NOMO-1 (cell line): ENCODE measurements at regions not wholly inside any gene's neighbourhood (a gene's known extent, or its start where the extent isn't known, plus 50 kb on each side); places are given as distances from the start of the nearest gene placed in this dataset.
"Not testable (repeated sequence)": the region's sequence is repeated elsewhere in the genome, so short reads cannot be mapped to it uniquely, and the experiment has no call there.

ENCODE experiments used
- DNase-seq, 2 experiments: peaks; one replicate each; lab custom pipeline; 2025; ENCODE audit not compliant: unreplicated experiment in 2 of 2; lab: John Stamatoyannopoulos, UW

GRCh38 chr14:55843718-55844403 is 263.9 kb downstream of the KTN1 start:
- DNase-seq: no peak

DNA sequence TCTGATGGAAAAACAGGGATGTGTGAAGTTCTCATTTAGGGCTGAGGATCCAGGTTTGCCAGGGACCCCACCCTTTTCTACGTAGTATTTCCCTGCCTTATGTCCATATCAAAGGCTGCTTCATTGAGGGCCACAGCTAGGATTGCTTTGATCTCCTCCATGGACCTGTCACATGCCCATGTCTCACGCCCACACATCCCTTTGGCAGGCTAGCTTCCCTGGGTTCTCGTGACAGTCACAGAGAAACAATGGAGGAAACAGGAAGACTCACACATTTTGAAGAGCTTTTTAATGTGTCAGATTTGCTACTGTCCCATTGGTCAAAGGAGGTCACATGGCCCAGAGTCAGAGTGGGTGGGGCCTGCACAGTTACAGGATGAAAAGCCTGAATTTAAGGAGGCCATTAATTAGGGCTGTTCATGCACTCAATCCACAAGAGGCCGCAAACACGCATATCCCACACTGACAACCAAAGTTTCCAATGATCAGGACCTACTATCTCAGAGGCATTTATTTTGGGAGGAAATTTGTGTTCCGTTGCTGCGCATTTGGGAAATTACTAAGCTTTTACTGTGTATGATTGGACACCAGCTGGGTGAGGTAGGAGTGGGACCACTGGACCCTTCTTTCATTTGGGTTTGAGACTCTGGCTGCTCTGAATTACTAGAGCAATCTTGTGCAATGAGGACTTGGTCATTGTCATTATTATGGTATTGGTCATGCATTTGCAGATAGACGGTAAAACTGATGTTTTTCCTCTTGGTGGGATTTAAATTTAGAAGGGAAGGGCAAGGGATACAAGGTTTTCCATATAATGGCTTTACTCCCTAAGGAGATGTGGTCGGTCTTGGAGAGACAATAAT is 266.2 kb downstream of the KTN1 start:
- DNase-seq: no peak

DNA sequence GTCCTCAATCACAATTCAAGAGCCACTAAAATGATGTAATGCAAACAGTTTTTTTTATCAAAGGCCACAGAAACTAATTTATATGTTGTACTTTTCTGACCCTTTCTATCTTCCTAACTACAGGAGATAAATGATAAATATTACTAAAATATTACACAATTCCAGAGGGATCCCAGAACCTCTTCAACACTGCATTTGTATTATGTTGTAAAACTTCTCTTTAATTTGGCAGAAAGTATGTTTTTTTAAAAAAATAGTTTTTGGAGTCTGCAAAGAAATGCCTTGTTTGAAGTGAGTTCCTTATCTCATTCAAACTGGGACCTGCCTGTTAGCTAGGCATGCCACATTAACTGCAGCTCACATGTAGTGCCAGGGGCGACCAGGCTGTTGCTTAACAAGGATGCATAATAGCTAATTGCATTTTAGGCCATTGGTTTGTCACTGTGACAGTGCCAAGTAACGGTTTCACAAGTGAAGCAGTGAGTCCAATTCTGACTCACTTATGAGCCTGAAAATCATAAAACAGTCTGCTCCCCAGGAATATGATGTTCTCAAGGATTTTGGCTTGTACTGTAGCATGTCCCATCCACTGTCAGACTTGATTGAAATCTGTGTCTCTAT is 266.9 kb downstream of the KTN1 start:
- DNase-seq: no peak

DNA sequence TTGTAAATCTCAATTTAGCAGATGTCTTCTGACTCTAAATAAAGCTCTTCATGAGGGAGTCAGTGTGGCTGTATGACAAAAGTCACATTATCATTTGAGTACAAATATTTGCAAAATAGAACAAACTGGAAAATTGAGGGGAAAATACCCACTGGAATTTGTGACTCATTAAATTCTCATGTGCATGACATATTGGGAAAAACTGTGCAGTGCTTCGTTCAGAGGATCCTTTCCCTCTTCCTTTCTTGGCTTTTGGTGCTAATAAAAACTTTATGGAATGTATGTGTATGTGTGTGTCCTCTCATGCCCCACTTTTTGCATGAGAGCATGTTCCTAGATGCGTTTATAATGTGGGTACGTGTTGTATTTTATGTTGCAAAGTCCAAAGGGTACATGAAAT is 267.8 kb downstream of the KTN1 start:
- no peak for DNase-seq

- DNase-seq: no peak
Observed at GRCh38 chr14:55848964-55849363, 269.0 kb downstream of the KTN1 start.

DNA sequence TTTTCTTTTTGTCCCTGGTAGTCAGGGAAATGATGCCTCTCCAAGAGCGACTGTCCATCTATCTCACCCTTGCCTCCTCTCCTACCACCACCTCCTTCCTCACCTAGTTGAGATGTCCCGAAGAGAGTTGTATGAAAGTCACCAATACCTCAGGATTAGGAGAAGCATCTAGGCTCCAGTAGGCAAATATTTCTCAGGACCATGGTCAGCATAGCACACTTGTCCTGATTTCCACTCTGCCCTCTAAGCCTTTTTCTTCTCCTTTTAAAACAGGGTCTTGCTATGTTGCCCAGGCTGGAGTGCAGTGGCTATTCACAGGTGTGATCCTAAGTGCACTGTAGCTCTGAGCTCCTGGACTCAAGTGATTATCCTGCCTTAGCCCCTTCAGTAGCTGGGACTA is 268.4 kb upstream of the PELI2 start:
- no peak for DNase-seq

GRCh38 chr14:55850825-55851241 is 267.4 kb upstream of the PELI2 start:
- DNase-seq: no peak

DNA sequence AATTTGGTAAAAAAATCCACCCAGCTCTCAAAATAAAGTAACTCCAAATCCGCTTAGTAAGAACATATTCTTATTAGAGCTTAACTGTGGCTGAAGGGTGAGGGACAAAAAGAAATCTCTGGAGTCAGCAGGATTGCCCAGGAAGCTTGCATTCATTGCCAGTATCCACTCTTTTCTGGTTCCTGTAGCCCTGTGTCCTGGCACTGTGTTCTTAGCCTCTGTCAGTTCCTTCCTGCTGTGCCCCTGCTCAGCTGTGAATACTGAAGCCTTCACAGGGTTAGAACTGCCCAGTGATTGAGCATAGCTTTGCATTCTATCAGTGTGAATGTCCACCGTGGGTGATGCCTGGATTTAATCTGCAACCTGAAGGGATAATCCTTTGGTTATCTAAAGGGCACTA is 266.9 kb upstream of the PELI2 start:
- DNase-seq: no peak

DNA sequence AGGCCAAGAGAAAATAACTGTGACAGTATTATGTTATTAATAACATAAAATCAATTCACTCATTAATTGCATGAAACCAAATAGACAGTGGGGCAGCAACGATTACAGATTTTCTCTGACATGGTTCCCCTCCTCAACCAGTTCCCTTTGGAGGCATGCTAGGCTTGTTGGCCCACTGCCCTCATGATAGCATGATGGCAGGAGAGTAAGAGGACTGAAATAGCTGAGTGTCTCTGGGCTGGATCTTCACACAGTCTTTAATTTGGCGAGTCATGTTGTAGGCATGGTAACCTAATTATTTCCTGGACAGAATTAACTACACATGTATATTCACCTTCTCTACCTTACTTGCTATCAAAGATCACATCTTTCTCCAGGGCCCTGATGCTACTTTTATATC is 266.2 kb upstream of the PELI2 start:
- no peak for DNase-seq

DNA sequence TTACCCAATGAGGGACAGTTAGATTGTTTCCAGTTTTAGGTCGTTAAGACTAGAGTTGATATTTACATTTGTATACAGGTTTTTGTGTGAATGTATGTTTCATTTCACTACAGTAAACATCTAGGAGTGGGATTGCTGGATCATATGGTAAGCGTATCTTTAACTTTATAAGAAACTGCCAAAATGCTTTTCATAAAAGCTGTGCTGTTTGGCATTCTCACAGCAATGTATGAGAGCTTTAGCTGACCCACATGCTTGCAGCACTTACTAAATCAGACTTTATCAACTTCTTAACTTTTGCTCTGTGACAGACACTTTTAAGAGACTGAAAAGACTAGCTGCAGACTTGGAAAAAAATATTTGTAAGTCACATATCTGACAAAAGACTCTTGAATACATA is 262.5 kb upstream of the PELI2 start:
- DNase-seq: no peak

- DNase-seq: no peak
Observed at GRCh38 chr14:55858604-55859003, 259.6 kb upstream of the PELI2 start.

GRCh38 chr14:55861561-55861960 is 256.6 kb upstream of the PELI2 start:
- not testable (repeated sequence) for DNase-seq

DNA sequence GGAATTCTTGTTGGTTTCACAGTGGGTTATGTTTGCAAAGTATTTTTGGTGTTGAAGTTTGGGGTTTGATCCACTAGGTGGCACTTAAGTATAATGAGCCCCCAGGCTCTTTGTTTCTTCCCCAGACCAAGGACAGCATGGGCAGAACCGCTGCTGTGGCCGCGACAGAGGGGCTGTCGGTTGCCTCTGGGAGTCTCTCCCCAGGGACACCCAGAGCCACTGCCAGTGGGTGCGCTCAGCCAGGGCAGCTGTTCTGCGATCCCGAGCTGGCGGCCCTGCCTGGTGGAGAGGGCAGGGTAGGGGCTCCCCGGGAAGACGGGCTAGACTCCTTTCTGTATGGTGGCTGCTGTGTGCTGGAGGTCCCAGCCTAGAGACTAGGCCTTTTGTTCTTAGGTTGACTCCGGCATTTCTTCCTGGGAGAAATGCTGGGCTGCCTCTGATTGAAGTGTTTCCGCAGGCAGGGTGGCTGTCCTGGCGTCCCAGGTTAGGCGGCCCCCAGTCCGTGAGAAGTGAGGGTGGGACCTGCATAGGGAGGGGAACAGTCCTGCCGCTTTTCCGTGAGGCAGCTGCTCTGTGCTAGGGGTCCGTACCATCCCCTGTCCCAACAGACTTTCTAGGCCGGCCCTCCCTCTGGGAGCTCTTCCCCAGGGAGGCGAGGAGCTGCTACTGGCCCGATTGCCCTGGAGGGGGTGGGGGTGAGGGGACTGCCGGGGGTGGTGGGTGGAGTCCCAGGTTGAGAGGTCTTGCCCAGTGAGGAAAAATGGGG is 253.1 kb upstream of the PELI2 start:
- no peak for DNase-seq

- peak in 1 of 2 experiments; percentile 58 for DNase-seq
Observed at GRCh38 chr14:55867311-55867710, 250.9 kb upstream of the PELI2 start.

DNA sequence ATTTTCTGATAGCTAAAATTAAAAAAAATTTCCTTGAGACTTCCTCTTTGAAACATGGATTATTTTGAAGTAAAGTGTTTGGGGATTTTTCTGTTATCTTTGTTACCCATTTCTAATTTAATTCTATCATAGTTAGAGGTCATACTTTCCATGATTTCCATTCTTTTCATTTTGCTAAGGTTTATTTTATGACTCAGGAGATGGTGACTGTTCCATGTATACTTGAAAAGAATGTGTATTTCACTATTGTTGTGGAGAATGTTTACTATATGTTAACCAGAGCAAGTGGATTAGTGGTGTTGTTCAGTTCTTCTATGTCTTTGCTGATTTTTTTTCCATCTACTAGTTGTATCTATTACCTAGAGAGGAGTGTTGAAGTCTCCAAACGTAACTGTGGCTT is 250.5 kb upstream of the PELI2 start:
- DNase-seq: no peak

DNA sequence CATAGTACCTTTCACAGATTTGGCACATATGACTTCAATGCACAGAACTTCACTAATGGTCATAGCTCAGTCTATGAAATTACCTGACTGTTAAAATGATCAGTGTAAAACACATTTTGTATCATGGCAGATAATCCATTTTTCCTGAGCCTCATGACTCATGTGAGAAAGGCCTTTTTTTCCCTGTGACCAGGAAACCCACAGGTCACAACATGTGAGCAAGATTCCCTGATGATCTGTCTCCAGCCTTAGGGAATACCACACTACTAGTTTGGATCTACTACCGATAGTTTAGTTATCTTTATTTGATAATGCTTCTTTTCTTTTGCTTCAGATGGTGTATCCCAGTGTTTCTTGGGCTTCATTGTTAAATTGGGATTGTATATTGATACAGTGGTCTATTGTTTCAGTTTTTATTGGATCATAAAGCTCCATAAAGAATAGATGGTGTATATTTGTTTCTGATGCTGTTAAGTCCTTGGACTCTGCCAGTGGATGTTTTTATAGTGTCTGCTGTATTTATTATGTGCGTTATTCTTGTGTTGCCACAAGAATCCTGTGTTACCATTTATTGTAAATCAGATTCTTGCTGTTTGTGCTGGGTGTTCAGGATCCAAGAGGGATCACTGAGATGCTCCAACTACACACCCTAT is 248.7 kb upstream of the PELI2 start:
- DNase-seq: no peak

DNA sequence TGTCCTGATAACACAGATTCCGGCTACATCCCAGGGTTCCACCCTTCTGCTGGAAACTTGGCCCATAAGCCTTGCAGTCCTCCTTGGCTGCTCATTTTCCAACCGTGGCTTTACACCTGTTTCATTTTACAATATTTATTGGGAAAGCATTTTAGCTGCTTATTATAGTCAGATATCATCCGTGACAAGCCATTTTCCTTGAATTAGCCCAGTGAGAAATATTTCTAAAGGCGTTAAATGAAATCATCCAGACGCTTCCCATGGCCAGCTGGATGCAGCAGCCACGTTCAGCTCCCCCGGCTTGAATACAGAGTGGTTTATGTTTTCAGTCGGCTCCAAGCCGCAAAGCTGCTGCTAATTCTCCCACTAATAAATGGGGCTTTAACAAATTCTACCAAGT is 245.0 kb upstream of the PELI2 start:
- DNase-seq: no peak

- no peak for DNase-seq
Observed at GRCh38 chr14:55874785-55875184, 243.4 kb upstream of the PELI2 start.

GRCh38 chr14:55877942-55878341 is 240.3 kb upstream of the PELI2 start:
- DNase-seq: no peak

DNA sequence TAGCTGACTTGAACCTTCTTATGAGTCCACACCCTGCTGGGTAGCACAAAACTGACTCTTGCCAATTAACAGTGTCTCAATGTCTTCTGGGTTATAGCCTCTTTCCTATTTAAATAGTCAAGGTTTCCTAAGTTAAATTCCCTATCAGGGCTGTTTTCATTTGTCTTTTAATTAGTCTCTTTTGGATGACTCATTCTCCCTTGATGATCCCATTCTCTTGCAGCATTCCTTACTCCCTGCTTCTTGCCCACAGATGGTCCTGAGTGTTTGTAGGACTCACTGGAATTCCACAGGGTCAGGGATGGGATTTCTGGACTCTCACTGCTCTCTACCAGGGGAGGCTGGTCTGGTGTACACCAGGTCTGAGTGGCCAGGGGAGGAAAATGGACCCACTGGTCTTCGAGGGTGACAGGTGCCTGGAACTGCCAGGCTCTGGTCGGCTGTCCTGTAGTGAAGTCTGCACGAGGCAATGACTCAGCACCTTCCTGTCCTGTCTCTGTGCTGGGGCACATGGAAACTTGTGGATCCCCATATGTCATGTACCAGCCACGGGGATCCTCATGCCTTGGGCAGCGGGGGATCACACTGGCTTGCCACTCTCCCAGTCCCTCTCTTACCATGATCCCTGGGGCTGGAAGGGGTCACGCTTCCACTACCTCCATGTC is 236.5 kb upstream of the PELI2 start:
- no peak for DNase-seq
